ENCODE measurements at regions not wholly inside any gene's neighbourhood (a gene's known extent, or its start where the extent isn't known, plus 50 kb on each side); places are given as distances from the start of the nearest gene placed in this dataset.

- TF ChIP-seq CTCF (optimal IDR thresholded peaks at IDR 0.05 in 1 of 3, IDR thresholded peaks at IDR 0.05 in 1 of 3, conservative IDR thresholded peaks at IDR 0.05 in 1 of 3; ENCODE audit: extremely low read depth in 1 of 3, insufficient read depth in 2 of 3, low read length in 3 of 3) (no peak), EZH2 (IDR thresholded peaks at IDR 0.05; ENCODE audit: low read length) (no peak)
These were observed 146.4 kb upstream of the PFN2 start for GRCh38 chr3:150117076-150117475.
